ENCODE measurements at regions not wholly inside any gene's neighbourhood (a gene's known extent, or its start where the extent isn't known, plus 50 kb on each side); places are given as distances from the start of the nearest gene placed in this dataset.
A peak's percentile ranks its signal among the peaks of the same experiment; 100 is the strongest.

DNA sequence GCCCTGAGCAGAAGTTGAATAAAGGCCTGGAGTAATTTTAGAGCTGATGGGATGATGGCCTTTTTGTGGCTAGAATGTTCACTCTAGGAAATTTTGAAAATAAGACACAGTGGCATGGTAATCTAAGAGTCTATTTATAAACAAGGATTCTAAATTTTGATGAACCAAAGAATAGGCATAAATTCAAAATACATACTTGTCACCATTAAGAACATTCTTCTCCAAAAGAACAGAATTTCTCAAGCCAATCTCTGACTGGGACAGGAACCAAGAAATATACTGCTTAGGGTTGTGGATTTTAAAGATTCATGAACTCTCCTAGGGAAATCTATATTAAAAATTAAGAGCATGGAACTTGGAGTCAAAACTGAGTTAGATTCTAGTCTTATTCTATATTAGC, 98.2 kb upstream of the SETBP1 start:
- Mint-ChIP-seq H3K4me3 (ENCODE audit: unreplicated experiment) (no peak overlapping the region), H3K27ac (ENCODE audit: low read depth, unreplicated experiment) (no peak overlapping the region), H3K9me3 (ENCODE audit: unreplicated experiment) (peaks cover 11% of the 10 kb centered on the region), H3K36me3 (ENCODE audit: insufficient read depth, unreplicated experiment) (no peaks in the 10 kb centered on the region), H3K27me3 (ENCODE audit: insufficient read depth, unreplicated experiment) (no peaks in the 10 kb centered on the region), H3K4me1 (ENCODE audit: insufficient read depth, unreplicated experiment) (peaks cover 18% of the 10 kb centered on the region)
- no peak for DNase-seq (ENCODE audit: unreplicated experiment)
- BruUV-seq (replicated peaks), result no TSS peak
- POLR2A ChIA-PET, result no interaction called here
- intact Hi-C loops (cut with micrococcal nuclease), result no loop called here
- CTCF ChIA-PET, result interaction anchor here (0.6 kb wide), 1 partner anchor 88 kb away, joined by 3 read pairs; no protein-coding TSS in a partner anchor
- TF ChIP-seq, protein P1, sequence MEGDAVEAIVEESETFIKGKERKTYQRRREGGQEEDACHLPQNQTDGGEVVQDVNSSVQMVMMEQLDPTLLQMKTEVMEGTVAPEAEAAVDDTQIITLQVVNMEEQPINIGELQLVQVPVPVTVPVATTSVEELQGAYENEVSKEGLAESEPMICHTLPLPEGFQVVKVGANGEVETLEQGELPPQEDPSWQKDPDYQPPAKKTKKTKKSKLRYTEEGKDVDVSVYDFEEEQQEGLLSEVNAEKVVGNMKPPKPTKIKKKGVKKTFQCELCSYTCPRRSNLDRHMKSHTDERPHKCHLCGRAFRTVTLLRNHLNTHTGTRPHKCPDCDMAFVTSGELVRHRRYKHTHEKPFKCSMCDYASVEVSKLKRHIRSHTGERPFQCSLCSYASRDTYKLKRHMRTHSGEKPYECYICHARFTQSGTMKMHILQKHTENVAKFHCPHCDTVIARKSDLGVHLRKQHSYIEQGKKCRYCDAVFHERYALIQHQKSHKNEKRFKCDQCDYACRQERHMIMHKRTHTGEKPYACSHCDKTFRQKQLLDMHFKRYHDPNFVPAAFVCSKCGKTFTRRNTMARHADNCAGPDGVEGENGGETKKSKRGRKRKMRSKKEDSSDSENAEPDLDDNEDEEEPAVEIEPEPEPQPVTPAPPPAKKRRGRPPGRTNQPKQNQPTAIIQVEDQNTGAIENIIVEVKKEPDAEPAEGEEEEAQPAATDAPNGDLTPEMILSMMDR (IDR thresholded peaks at IDR 0.05; ENCODE audit: unreplicated experiment), result no peak

DNA sequence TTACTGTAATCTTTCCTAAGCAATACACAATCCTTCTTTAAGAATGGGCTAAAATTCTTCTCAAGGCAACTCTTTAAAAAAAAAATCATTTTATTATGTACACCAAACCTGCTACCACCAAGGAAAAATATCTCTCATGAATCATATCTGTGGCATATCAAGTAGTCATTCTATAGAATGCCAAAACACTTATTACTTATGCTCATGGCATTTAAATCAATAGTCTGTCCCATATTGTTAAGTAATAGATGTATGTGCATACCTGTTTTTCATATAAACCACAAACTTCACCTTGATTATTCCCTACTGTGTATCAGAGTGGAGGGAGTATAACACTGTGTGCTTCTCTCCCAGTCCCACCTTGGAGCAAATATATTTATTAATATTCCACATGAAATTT, 95.8 kb upstream of the SETBP1 start:
- no peak overlapping the region for H3K27ac Mint-ChIP-seq (ENCODE audit: low read depth, unreplicated experiment)
- intact Hi-C loops (cut with micrococcal nuclease), result no loop called here
- H3K4me3 Mint-ChIP-seq (ENCODE audit: unreplicated experiment), result no peak overlapping the region
- H3K36me3 Mint-ChIP-seq (ENCODE audit: insufficient read depth, unreplicated experiment), result no peaks in the 10 kb centered on the region
- H3K9me3 Mint-ChIP-seq (ENCODE audit: unreplicated experiment), result peaks cover 11% of the 10 kb centered on the region
- H3K27me3 Mint-ChIP-seq (ENCODE audit: insufficient read depth, unreplicated experiment), result no peaks in the 10 kb centered on the region
- ChIA-PET POLR2A (no interaction called here), CTCF (no interaction called here)
- peaks cover 33% of the 10 kb centered on the region for H3K4me1 Mint-ChIP-seq (ENCODE audit: insufficient read depth, unreplicated experiment)
- TF ChIP-seq, protein P1 (IDR thresholded peaks at IDR 0.05; ENCODE audit: unreplicated experiment), result no peak
- BruUV-seq (replicated peaks), result no TSS peak
- DNase-seq (ENCODE audit: unreplicated experiment), result no peak

DNA sequence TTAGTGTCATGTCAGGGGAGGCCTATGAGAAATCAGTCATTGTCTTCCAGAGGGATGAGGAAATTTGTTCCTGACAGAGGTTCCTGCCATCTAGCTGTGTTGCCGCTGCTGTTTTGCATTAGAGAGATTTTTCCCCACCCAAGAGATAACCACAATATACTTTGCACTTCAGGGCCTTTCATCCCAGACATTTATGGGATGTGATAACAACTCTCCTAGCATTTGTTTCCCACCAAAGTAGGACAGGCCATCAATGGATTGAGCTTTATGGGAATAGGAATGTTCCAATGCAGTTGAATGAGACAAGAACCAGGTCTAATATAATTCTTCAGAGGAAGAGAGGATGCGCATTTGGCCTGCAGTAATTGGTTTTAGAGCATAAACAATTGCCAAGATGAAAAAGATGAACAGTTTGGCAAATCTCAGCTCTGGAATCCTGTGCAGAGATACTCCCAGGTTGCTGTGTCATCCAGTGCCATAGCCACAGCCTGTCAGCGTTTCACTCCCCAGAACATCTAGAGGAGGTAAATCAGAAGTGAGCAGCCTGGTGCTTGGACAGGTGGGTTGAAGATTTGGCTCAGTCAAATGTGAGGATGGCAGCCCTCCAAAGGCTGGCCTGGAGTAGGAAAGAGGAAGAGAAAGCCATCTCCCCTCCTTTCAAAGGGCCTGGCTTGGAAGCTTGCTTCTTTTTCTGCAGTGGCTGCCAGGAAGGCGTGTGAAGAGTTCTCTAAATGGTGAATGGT, 93.7 kb upstream of the SETBP1 start:
- no TSS peak for BruUV-seq (replicated peaks)
- TF ChIP-seq, protein P1 (IDR thresholded peaks at IDR 0.05; ENCODE audit: unreplicated experiment), result no peak
- Mint-ChIP-seq H3K9me3 (ENCODE audit: unreplicated experiment) (peaks cover 11% of the 10 kb centered on the region), H3K27ac (ENCODE audit: low read depth, unreplicated experiment) (no peak overlapping the region), H3K27me3 (ENCODE audit: insufficient read depth, unreplicated experiment) (no peaks in the 10 kb centered on the region), H3K4me3 (ENCODE audit: unreplicated experiment) (no peak overlapping the region), H3K4me1 (ENCODE audit: insufficient read depth, unreplicated experiment) (peaks cover 35% of the 10 kb centered on the region), H3K36me3 (ENCODE audit: insufficient read depth, unreplicated experiment) (no peaks in the 10 kb centered on the region)
- ChIA-PET CTCF (interaction anchor here (1.2 to 1.4 kb wide), 2 partner anchors 9 to 144 kb away, joined by 3 to 4 read pairs; no protein-coding TSS in a partner anchor), POLR2A (interaction anchor here (0.6 kb wide), 1 partner anchor 981 kb away, joined by 3 read pairs; no protein-coding TSS in a partner anchor)
- DNase-seq (ENCODE audit: unreplicated experiment), result no peak
- intact Hi-C loops (cut with micrococcal nuclease), result no loop called here

DNA sequence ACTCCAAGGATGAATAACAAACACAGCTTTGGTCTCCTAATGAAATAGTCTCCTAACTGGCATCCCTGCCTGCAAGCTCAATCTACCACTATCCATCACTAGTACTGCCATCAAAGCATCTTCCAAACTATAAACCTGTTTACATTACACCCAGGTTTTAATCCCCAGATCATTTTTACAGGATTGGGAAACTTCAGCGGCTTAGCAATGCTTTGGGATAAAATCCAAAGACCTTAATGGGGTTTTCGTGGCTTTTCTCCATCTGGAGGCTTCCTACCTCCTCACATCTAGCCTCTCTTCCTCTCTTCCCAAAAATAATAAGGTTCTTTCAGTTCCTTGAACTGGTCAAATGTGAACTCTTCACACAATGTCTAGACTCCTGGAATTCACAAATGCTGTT, 92.2 kb upstream of the SETBP1 start:
- peak; percentile 36 for DNase-seq (ENCODE audit: unreplicated experiment)
- intact Hi-C loops (cut with micrococcal nuclease), result loop anchor here (2.0 kb wide), 1 partner anchor 20 kb away; no protein-coding TSS in a partner anchor
- ChIA-PET CTCF (interaction anchor here (0.7 to 1.2 kb wide), 4 partner anchors 10 to 805 kb away, joined by 3 to 5 read pairs (median 3); no protein-coding TSS in a partner anchor), POLR2A (interaction anchor here (0.6 to 2.7 kb wide), 5 partner anchors 9 to 129 kb away, joined by 3 to 15 read pairs (median 4); no protein-coding TSS in a partner anchor)
- no peaks in the 10 kb centered on the region for H3K36me3 Mint-ChIP-seq (ENCODE audit: insufficient read depth, unreplicated experiment)
- peaks cover 40% of the 10 kb centered on the region for H3K4me1 Mint-ChIP-seq (ENCODE audit: insufficient read depth, unreplicated experiment)
- H3K27me3 Mint-ChIP-seq (ENCODE audit: insufficient read depth, unreplicated experiment), result no peaks in the 10 kb centered on the region
- H3K9me3 Mint-ChIP-seq (ENCODE audit: unreplicated experiment), result peaks cover 11% of the 10 kb centered on the region
- no peak overlapping the region for H3K4me3 Mint-ChIP-seq (ENCODE audit: unreplicated experiment)
- TF ChIP-seq, protein P1 (IDR thresholded peaks at IDR 0.05; ENCODE audit: unreplicated experiment), result no peak
- H3K27ac Mint-ChIP-seq (ENCODE audit: low read depth, unreplicated experiment), result peak overlapping the region; percentile 69
- no TSS peak for BruUV-seq (replicated peaks)
